Naive thymus-derived CD8-positive, alpha-beta T cell (primary cell): ENCODE measurements at regions not wholly inside any gene's neighbourhood (a gene's known extent, or its start where the extent isn't known, plus 50 kb on each side); places are given as distances from the start of the nearest gene placed in this dataset.

Experiments used
- ATAC-seq, 2 donors: fragments of 150-1000 bp; cut with Tn5 transposase in 1 of 2; sonication (Bioruptor Pico), chemical (Tn5 transposase) in 1 of 2; 1 replicate in 1 of 2; 2 replicates in 1 of 2; pipeline ENCODE4 v1.10.0; 2021; ENCODE audit warnings: mild to moderate bottlenecking in 2 of 2, moderate library complexity in 2 of 2
- POLR2A ChIA-PET: fragments of 350-600 bp; sonication (Branson Sonifier 250); formaldehyde crosslinking; loops from one replicate; lab custom pipeline; 2021; ENCODE audit warnings: antibody characterized with exemption; lab: Charles Lee
- DNase-seq, 10 donors: peaks; one replicate each; pipeline versions ENCODE4 v3.0.0 to v3.0.0-alpha.2; 2020 to 2022
- H3K27ac Mint-ChIP-seq, 10 donors: one replicate each; pipeline ENCODE4 v1.8.0; 2020 to 2022; ENCODE audit warnings: mild to moderate bottlenecking in 10 of 10, mixed read lengths in 10 of 10, moderate library complexity in 4 of 10, inconsistent platforms in 1 of 10
- H3K27me3 Mint-ChIP-seq, 5 donors: one replicate each; pipeline ENCODE4 v1.8.0; 2021 to 2022; ENCODE audit warnings: mixed read lengths in 5 of 5
- H3K36me3 Mint-ChIP-seq, 3 donors: one replicate each; pipeline ENCODE4 v1.8.0; 2020 to 2022; ENCODE audit warnings: mixed read lengths in 3 of 3, mild to moderate bottlenecking in 2 of 3, inconsistent platforms in 1 of 3
- H3K4me1 Mint-ChIP-seq, 4 donors: one replicate each; pipeline ENCODE4 v1.8.0; 2021 to 2022; ENCODE audit warnings: mixed read lengths in 4 of 4
- H3K4me3 Mint-ChIP-seq, 10 donors: one replicate each; pipeline ENCODE4 v1.8.0; 2020 to 2022; ENCODE audit warnings: mild to moderate bottlenecking in 10 of 10, mixed read lengths in 10 of 10, moderate library complexity in 6 of 10, inconsistent platforms in 1 of 10
- H3K9me3 Mint-ChIP-seq, 9 donors: one replicate each; pipeline ENCODE4 v1.8.0; 2020 to 2022; ENCODE audit warnings: mixed read lengths in 9 of 9, mild to moderate bottlenecking in 3 of 9, inconsistent platforms in 1 of 9, moderate library complexity in 1 of 9

DNA sequence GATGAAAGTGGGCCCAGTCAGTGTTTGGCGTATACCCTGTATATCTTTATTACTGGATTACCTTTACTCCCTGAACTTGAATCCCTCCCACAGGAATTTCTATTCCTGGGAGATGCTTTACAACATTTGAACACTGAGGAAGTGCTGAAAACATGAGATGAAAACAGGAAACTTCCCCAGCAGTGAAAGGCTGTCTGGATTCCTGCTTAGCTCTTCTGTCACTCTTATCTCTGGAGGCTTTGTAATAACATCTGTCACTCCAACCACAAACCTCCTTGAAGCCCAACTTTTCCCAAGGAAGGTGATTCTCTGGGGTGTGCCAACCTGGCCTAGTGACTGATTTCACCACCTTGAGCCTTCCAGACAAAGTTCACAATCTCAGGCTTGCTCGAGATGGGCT lies 264.5 kb upstream of the BMP2 start:
- no peak for DNase-seq
- no peaks in the 10 kb centered on the region for H3K36me3 Mint-ChIP-seq
- no peak overlapping the region for H3K4me3 Mint-ChIP-seq
- no peaks in the 10 kb centered on the region for H3K4me1 Mint-ChIP-seq
- POLR2A ChIA-PET: no interaction called here
- H3K9me3 Mint-ChIP-seq: peaks cover 0 to 16% (median 4%) of the 10 kb centered on the region in 9 donors
- no peak overlapping the region for H3K27ac Mint-ChIP-seq
- no peak for ATAC-seq
- H3K27me3 Mint-ChIP-seq: peaks cover 0 to 9% (median 3%) of the 10 kb centered on the region in 5 donors

GRCh38 chr20:6502219-6502618 lies 265.3 kb upstream of the BMP2 start:
- Mint-ChIP-seq H3K27me3 (peaks cover 0 to 9% (median 3%) of the 10 kb centered on the region in 5 donors), H3K27ac (no peak overlapping the region), H3K4me1 (no peaks in the 10 kb centered on the region), H3K36me3 (no peaks in the 10 kb centered on the region), H3K4me3 (no peak overlapping the region), H3K9me3 (peaks cover 0 to 16% (median 4%) of the 10 kb centered on the region in 9 donors)
- POLR2A ChIA-PET: no interaction called here
- DNase-seq: no peak
- no peak for ATAC-seq

DNA sequence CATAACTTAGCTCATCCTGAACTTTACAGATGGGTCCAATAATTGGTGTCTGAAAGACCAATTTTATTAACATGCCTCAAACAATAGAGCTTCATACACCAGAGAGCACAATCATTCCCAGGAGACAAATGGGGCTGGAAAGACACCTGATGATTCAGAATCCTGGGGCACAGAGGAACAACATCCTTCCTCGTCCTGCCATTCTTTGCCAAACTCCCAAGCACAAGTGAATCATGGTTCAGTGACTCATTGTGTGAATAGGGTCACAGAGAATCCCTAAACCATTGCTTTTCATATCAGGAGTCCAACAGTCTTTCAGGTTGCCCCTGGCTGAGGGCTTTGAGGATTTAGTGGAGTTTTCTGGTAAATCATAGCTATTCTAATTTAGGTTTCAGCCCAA lies 266.4 kb upstream of the BMP2 start:
- H3K4me3 Mint-ChIP-seq: no peak overlapping the region

DNA sequence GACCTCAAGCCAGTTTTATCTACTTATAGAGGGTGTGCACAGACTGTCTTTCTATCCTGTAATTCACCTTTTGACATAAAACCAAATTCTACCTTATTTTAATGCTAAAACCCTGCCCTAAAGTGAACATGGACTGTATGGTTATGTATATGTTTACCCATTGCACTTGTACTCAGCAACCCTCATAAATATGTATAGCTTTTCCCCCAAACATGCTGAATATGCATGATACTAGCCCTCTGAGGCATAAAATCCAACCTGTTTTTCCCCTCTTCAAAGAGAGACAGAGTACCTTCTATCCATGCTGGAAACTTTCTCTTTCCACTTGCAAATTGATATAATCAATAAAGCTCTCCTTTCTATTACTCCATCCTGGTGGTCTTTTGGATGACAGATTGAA lies 267.9 kb upstream of the BMP2 start:
- no peaks in the 10 kb centered on the region for H3K36me3 Mint-ChIP-seq
- ATAC-seq (no peak), DNase-seq (no peak)
- POLR2A ChIA-PET: no interaction called here
- peaks cover 1 to 26% (median 6%) of the 10 kb centered on the region in 9 donors for H3K9me3 Mint-ChIP-seq
- H3K4me3 Mint-ChIP-seq: no peak overlapping the region
- H3K27ac Mint-ChIP-seq: no peak overlapping the region
- peaks cover 0 to 9% (median 3%) of the 10 kb centered on the region in 5 donors for H3K27me3 Mint-ChIP-seq
- H3K4me1 Mint-ChIP-seq: no peaks in the 10 kb centered on the region

More for the DNA sequence above, 266.4 kb upstream of the BMP2 start:
- H3K27me3 Mint-ChIP-seq: peaks cover 0 to 9% (median 3%) of the 10 kb centered on the region in 5 donors
- no peak overlapping the region for H3K27ac Mint-ChIP-seq
- peaks cover under 1 to 25% (median 6%) of the 10 kb centered on the region in 9 donors for H3K9me3 Mint-ChIP-seq
- no peaks in the 10 kb centered on the region for H3K36me3 Mint-ChIP-seq
- no peak for ATAC-seq
- H3K4me1 Mint-ChIP-seq: no peaks in the 10 kb centered on the region
- DNase-seq: no peak
- POLR2A ChIA-PET: no interaction called here

- Mint-ChIP-seq H3K27ac (no peak overlapping the region), H3K4me1 (no peaks in the 10 kb centered on the region), H3K4me3 (no peak overlapping the region), H3K27me3 (peaks cover 0 to 9% (median 1%) of the 10 kb centered on the region in 5 donors), H3K36me3 (no peaks in the 10 kb centered on the region), H3K9me3 (peaks cover 1 to 26% (median 6%) of the 10 kb centered on the region in 9 donors)
- POLR2A ChIA-PET: no interaction called here
- DNase-seq: no peak
- ATAC-seq: no peak
Observed at GRCh38 chr20:6496874-6497273, 270.6 kb upstream of the BMP2 start.

DNA sequence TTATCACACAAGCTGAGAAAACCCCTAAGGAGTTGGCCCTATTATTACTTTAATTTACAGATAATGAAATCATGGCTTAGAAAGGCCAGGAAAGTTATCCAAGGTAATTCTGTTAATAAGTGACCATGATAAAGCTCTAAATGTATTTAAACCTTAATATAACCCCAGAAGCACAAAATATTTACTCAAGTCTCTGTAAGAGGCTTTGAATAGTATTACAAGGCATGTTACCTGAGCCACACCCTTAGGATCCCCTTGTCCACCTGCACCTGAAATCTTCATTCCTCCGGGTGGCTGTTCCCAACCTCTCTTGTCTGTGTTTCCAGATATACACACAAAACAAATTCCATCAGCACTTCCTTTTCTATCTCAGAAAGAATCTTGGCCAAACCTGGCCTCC lies 271.6 kb upstream of the BMP2 start:
- POLR2A ChIA-PET: no interaction called here

DNA sequence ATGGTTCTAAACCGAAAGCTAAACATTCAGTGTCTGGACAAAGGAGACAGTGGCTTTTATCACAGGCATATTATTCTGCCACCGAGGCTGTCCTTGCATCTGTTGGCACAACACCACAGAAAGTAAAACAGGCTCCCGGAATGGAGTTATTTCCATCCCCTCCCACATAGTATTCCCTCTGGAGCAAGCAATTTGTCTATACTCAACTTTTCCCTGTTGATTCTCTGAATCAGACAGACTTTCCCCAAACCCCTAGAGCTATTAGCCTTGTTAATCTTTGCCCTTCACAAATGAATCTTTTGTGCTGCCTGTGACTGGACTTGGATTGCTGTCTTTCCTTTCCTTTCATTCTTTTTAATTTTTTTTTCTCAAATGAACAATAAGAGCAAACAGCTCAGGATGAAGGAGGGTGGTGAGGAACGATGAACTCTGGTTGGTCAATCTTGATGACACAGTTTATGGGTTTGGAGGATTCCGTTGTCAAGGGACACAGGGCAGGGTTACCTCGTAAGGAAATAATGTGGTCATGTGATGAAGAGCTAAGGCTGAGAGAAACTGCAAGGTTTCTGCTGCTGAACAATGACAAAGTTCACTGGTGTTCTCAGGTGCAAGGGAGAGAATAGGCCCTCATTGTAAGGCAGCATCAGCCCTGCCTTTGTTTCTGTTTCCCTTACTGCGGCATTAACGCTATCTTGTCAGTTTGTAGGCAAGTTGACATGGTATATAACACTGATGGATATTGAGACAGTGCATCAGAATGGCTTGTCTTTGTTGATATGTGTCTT lies 275.0 kb upstream of the BMP2 start:
- no peak for ATAC-seq
- no peaks in the 10 kb centered on the region for H3K4me1 Mint-ChIP-seq
- H3K4me3 Mint-ChIP-seq: no peak overlapping the region
- H3K27me3 Mint-ChIP-seq: peaks cover 0 to 9% (median 0%) of the 10 kb centered on the region in 5 donors
- H3K36me3 Mint-ChIP-seq: no peaks in the 10 kb centered on the region
- no peak overlapping the region for H3K27ac Mint-ChIP-seq
- H3K9me3 Mint-ChIP-seq: peaks cover 0 to 18% (median 7%) of the 10 kb centered on the region in 9 donors
- POLR2A ChIA-PET: no interaction called here
- no peak for DNase-seq

More for the DNA sequence above, 271.6 kb upstream of the BMP2 start:
- Mint-ChIP-seq H3K27ac (no peak overlapping the region), H3K27me3 (peaks cover 0 to 9% (median 0%) of the 10 kb centered on the region in 5 donors), H3K4me3 (no peak overlapping the region), H3K4me1 (no peaks in the 10 kb centered on the region), H3K36me3 (no peaks in the 10 kb centered on the region), H3K9me3 (peaks cover 1 to 26% (median 5%) of the 10 kb centered on the region in 9 donors)
- no peak for ATAC-seq
- no peak for DNase-seq

GRCh38 chr20:6490849-6491248 lies 276.6 kb upstream of the BMP2 start:
- Mint-ChIP-seq H3K9me3 (peaks cover 0 to 16% (median 1%) of the 10 kb centered on the region in 9 donors), H3K27me3 (peaks cover 0 to 9% (median 0%) of the 10 kb centered on the region in 5 donors), H3K4me3 (no peak overlapping the region), H3K4me1 (no peaks in the 10 kb centered on the region), H3K27ac (no peak overlapping the region), H3K36me3 (no peaks in the 10 kb centered on the region)
- POLR2A ChIA-PET: no interaction called here
- ATAC-seq: no peak
- DNase-seq: no peak

GRCh38 chr20:6489361-6490171 lies 277.9 kb upstream of the BMP2 start:
- no peak overlapping the region for H3K27ac Mint-ChIP-seq
- H3K4me1 Mint-ChIP-seq: no peaks in the 10 kb centered on the region
- peaks cover 0 to 9% (median 0%) of the 10 kb centered on the region in 5 donors for H3K27me3 Mint-ChIP-seq
- POLR2A ChIA-PET: no interaction called here
- ATAC-seq (no peak), DNase-seq (no peak)
- no peak overlapping the region for H3K4me3 Mint-ChIP-seq
- H3K36me3 Mint-ChIP-seq: no peaks in the 10 kb centered on the region
- peaks cover 0 to 26% (median 2%) of the 10 kb centered on the region in 9 donors for H3K9me3 Mint-ChIP-seq

GRCh38 chr20:6485351-6485750 lies 282.1 kb upstream of the BMP2 start:
- DNase-seq (no peak), ATAC-seq (no peak)
- Mint-ChIP-seq H3K4me3 (no peak overlapping the region), H3K4me1 (no peaks in the 10 kb centered on the region), H3K36me3 (no peaks in the 10 kb centered on the region), H3K27ac (no peak overlapping the region), H3K9me3 (peaks cover 0 to 25% (median 2%) of the 10 kb centered on the region in 9 donors), H3K27me3 (peaks cover 0 to 6% (median 0%) of the 10 kb centered on the region in 5 donors)
- POLR2A ChIA-PET: no interaction called here

GRCh38 chr20:6483727-6484126 lies 283.8 kb upstream of the BMP2 start:
- peaks cover 0 to 4% (median 0%) of the 10 kb centered on the region in 5 donors for H3K27me3 Mint-ChIP-seq
- ATAC-seq: no peak
- H3K27ac Mint-ChIP-seq: no peak overlapping the region
- H3K9me3 Mint-ChIP-seq: peaks cover 0 to 19% (median 2%) of the 10 kb centered on the region in 9 donors
- DNase-seq: no peak
- no peaks in the 10 kb centered on the region for H3K4me1 Mint-ChIP-seq
- POLR2A ChIA-PET: no interaction called here
- H3K36me3 Mint-ChIP-seq: no peaks in the 10 kb centered on the region
- no peak overlapping the region for H3K4me3 Mint-ChIP-seq

DNA sequence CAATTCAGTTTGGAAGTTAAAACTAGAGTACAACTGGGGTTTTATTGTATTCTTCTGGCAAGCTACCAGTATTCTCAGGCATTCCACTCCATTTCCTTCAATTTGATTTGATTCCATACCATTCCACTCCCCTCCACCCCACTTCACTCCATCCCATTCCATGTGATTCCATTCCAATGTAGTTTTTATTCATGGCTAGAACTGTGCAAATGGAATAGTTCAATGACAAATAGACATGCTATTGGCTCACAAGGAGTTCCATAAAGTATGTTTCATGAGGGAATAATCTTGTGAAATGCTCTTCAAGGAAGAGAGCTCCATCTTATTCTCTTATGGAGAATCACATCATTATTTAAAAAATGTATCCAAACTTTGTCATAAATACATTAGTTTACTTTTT lies 285.0 kb upstream of the BMP2 start:
- Mint-ChIP-seq H3K4me3 (no peak overlapping the region), H3K27ac (no peak overlapping the region), H3K36me3 (no peaks in the 10 kb centered on the region), H3K9me3 (peaks cover 0 to 19% (median 2%) of the 10 kb centered on the region in 9 donors), H3K27me3 (peaks cover 0 to 4% (median 0%) of the 10 kb centered on the region in 5 donors), H3K4me1 (no peaks in the 10 kb centered on the region)
- no peak for ATAC-seq
- DNase-seq: no peak
- POLR2A ChIA-PET: no interaction called here
